Esophagus mucosa (tissue), 1 donor: ENCODE measurements at regions not wholly inside any gene's neighbourhood (a gene's known extent, or its start where the extent isn't known, plus 50 kb on each side); places are given as distances from the start of the nearest gene placed in this dataset.
A peak's percentile ranks its signal among the peaks of the same experiment; 100 is the strongest.
"Not testable (repeated sequence)": the region's sequence is repeated elsewhere in the genome, so short reads cannot be mapped to it uniquely, and the experiment has no call there.

Experiments
- ATAC-seq: fragments of 200-7000 bp; cut with Tn5 transposase; one replicate; pipeline ENCODE4 v1.9.1; 2020
- donor health status: DM: yes; HTN: yes; CAD: no.

DNA sequence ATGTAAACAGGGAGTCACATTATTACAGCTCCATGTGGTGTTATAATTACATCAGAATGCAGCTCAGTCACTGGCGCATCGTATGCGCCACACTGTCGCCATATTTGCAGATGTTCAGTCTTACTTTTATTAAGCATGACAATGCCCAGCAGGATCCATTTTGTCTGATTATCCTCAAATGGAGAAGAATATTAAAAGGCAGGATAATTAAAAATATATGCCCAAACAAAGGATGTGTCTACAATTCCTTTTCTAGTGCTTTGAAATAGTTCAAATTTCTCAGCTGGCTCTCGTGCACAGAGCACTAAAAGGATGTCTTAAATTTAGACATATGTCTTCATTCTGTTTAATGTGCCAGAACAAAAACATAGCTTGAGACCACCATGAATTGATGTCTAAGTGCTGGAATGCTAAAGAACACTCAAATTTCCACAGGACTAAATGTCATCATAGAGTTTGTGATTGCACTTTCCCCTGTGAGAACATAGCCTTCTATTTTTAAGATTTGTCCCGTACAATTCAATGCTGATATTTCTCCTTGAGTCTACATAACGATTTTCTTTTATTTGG is 168.0 kb downstream of the DKK1 start:
- no peak for ATAC-seq

DNA sequence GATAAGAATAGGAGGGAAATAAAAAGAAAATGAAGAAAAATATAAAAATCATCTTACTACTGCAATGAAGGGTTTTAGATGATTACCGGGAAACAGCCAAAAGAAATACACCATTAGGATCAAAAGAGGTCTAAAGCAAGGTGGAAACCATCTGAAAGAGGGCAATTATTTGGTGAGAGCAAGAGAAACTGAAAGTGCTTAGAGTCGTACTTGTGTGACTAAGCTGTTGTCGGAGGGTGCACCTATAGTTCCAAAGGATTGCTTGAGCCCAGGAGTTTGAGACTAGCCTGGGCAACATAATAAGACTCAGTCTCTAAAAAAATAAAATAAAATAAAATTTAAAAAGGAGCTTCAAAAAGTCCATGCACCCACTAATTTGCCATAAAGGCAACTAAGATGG is 169.5 kb downstream of the DKK1 start:
- ATAC-seq = no peak

- no peak for ATAC-seq
Observed at GRCh38 chr10:52484206-52485065, 170.4 kb downstream of the DKK1 start.

DNA sequence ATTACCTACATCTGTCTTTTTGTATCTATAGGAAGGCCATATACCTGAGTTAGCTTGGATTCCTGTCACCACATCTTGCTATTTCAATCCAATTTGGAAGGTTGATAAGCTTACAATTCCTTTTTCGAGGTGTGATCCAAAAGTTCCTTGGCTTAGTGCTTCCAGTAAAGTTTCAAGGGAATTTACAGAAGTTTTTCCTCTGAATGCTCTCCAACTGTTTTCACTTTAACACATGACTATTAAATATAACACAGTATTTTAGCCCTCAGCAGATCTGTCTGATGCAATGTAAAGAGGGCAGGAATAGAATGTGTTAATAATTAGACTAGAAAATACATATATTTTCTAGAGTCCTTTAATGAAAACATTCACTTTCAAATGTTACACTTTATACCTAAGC is 171.4 kb downstream of the DKK1 start:
- no peak for ATAC-seq

DNA sequence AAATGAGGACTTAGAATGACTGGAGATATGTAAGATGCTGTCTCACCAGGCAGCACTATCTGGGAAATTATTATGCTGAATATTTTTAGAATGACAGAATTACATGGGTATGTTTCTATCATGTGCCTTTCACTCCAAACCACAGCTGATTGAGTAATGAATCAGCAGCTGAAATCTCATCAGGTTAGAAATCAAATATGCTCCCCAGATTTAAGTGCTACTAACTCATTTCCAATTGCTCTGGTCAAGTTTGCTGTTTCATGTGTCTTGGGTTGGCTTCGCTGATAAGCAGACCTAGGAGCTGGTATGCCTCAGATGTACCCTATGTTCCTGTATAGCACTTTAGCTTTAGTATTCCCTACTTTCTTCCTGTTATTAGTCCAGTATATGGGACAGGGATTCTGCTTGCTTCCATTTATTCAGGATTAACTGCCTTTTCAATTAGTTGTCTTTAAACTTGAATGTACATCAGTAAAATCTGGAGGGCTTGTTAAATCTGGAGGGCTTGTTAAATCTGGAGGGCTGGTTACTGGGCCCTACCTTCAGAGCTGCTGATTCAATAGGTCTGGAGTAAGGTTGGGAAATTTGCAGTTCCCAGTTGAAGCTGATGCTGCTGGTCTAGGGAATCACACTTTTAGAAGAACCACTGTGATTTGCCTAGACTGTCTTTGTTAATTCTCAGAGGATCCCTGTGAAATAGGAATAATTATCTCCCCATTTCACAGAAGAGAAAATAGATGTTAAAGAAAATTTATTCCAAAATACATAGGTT is 172.9 kb downstream of the DKK1 start:
- ATAC-seq = peak; percentile 20

GRCh38 chr10:52488606-52489485 is 174.8 kb downstream of the DKK1 start:
- ATAC-seq = no peak

DNA sequence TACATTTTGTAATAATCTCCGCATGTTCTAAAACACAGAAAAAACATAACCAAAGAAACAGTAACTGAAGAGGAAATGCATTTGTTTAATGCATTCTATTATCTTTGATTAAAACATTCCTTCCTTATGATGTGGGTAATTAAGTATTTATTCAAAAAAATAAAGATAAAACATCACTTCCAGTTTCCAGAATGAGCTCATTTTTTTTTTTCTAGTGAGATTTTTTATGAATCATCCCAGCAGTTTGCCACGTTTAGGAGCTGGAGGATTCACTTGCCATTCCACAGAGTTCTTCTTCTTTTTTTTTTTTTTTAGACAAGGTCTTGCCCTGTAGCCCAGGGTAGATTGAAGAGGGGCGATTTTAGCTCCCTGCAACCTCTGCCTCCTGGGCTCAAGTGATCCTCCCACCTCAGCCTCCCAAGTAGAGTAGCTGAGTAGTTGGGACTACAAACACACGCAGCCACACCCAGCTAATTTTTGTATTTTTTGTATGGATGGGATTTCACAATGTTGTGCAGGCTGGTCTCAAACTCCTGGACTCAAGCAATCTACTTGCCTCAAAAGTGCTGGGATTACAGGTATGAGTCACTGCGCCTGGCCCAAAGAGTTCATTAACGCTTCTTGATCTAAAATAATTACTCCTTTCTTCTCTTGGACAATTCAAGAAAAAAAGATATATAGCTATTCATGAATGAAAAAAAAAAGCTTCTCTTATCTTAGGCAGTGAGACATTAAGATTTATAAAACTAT is 177.3 kb downstream of the DKK1 start:
- ATAC-seq = no peak

GRCh38 chr10:52499281-52499680 is 185.2 kb downstream of the DKK1 start:
- ATAC-seq = no peak

DNA sequence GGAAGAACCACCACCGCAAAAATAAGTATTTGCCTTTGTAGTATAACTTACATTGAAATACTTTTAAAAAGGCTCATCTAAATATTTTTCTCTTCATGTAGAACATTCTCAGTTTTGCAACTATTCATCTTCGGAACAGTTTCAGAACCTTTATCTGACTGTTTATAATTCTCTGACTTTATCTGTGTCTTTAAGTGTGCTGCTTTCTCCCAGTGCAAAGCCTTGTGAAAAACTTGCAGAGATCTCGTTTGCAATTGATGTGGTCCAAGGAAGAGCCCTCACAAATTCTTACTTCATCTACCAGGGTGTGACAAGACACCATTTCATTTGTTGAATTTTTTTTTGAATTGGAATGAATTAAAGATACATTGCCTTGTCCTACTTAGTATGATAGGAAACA is 186.4 kb downstream of the DKK1 start:
- no peak for ATAC-seq

DNA sequence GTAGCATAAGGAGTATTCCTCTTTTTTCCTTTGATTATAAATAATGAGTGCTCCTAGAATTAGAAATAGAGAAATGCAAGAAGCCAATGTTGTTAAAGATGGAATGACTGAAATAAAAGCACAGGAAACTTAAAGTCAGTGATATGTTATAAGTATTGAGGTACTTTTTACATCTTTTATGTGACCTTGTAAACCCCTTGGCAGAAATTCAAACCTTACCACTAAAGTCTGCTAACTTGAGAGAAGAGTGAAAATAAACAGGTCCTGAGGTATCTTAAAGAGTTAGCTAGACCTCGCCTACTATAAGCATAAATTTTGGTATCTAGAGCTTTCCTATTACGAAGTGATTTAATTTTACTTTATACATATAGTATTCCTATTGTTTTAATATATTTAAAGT is 188.2 kb downstream of the DKK1 start:
- no peak for ATAC-seq

- ATAC-seq = not testable (repeated sequence)
Observed at GRCh38 chr10:52505341-52505740, 191.3 kb downstream of the DKK1 start.

DNA sequence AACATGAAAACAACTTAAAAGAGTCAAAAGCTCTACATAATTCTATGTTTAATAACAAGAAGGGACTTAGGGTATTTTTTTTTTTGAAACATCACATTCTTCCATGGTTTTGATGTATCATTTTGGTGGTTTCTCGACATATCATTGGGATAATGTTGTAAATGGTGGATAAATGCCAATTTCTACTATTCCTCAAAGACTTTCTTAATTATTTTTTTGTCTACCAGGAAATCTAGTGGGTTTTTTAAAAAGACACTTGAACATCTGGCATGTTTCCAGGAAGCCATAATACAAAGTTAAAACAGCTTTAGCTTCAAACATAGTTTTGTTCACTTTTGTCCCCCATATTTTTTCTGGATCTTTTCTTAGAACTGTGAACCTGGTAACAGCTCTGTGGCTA is 200.4 kb downstream of the DKK1 start:
- no peak for ATAC-seq

DNA sequence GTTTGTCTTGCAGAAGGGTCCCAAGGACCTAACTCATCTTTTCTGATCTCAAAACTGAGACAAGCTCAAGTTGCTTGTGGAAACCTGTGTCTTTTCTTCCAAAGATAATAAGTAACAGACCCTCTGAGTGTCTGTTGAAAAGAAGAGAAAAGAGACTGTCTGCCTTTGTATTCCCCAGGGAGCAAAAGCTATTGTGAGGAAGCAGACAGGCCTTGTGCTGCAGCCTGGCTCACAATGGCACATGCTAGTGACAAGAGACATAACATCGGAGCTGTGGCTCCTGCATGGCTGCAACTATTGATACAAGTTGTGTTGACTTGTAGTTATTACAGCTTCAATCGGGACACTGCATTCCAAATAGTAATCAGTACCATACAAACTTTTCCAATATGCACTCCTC is 202.9 kb downstream of the DKK1 start:
- ATAC-seq = no peak

DNA sequence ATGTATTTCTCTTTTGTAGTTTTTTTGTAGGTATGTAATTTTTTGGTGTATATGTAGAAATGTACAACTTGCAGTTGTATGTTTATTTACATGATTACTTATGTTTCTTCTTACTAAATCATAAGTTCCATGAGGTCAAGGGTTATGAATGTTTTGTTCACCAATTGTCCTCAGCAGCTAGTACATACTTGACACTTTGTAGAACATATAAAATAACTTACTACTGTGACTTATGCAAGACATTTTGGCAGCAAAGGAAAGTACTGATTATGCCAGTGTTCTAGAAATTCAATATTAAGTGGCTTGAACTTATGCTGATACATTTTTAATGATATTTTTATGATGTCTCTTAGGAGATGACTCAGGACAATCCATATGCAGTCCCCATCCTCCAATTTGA is 209.6 kb downstream of the DKK1 start:
- ATAC-seq = no peak

DNA sequence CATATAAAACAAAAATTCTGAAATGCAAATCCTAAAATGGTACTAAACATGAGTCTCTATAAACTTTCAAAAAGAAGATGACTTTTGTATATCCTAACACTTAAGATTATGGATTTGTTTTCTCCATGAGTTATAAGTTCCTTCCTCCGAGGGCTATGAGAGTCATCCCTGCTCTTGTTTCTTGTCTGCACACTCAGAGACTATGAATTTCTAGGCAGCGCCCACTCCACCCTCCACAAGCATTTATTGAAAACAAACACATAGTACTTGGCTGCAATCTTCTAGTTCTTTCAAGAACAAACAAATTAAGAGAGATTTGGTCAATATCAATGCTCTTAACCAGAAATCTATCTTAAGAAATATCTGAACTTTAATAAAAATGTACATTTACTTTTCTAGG is 211.7 kb downstream of the DKK1 start:
- ATAC-seq = no peak

DNA sequence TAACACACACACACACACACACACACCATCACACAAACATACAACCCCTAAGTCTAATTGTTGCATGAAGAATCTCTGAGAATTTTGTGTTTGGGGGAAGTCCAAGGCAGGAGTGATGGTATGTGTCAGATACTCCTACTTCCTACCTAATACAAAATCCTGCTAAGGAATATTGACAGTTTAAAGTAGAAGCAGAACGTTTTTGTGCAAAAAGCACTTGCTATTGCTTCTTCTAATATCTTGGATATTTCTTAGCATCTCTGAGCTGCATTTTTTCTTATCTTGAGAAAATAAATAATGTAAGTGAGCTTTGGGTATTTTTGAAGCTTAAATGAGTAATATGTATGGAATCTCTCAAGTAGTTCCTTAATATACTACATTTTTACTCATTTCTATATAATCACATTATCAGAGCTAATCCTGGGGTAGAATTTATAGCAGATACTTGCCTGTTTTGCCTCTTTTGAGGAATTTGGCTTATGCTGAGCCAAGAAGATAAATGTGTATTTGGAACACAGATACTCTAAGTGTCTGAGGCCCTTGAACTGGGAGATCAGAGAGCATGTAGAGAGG is 212.3 kb downstream of the DKK1 start:
- ATAC-seq = no peak

- no peak for ATAC-seq
Observed at GRCh38 chr10:52532650-52533290, 218.7 kb downstream of the DKK1 start.

DNA sequence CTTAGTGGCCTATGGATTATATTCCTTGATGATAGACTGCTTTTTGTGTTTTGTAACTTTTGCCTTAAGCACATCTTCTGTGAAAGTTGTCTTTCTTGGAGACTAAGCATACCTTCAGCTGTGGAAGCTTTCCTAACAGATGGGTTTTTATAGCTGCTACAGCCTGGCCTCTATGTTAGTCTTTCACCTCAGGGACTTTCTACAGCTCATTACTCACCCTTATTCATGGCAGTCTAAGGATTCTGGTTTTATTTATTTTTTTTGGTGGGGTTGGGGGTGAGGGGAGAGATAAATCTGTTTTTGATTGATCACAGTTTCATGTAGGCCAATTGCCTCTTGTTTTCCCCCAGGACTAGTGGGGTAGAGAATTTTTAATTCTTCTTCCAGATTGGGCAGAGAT is 219.9 kb downstream of the DKK1 start:
- ATAC-seq = no peak

GRCh38 chr10:52539463-52539862 is 225.4 kb downstream of the DKK1 start:
- ATAC-seq = no peak

DNA sequence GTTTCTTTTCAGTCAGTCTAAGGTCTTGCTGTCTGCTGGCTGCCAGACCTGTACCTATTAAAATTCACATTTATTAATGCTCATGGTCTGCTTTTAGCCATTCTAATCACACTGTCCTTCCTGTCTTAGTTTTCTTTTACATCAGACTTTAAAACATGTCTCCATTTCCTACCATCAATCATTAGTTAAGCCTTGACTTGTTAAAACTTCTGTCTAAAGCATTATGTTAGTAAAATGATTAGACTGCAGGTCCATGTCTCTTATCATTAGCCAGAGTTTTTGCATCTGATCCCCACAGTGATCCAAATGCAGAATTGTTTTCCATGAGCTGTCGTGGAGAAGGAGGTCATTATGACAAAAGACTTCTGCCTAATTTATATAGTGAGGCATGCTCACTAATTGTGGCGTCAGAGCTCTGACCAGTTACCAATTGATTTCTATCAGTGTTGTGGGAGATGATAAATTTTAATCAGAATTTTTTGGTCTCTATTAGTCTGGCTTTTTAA is 226.5 kb downstream of the DKK1 start:
- no peak for ATAC-seq

DNA sequence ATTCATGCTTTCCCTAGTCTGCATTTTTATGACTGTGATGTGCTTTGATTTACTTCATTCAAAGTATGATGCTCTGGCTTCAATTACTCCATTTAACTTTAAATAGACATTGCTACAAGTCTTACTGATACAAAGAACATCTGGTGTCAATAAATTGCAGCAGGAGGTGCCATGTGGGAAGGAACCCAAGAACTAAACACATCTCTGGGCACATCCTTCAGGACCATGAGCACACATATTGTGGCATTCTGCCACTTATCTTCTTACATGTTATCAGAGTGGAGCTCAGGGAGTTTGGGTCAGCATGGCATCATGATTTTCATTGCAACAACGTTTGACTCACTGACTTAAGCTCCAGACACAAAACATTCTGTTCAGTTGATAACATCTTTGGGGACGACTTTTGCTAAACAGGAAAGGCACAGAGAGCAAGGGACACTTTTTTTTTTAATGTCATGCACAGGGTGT is 227.0 kb downstream of the DKK1 start:
- no peak for ATAC-seq
